Left lung (tissue), 4 donors: ENCODE measurements at regions not wholly inside any gene's neighbourhood (a gene's known extent, or its start where the extent isn't known, plus 50 kb on each side); places are given as distances from the start of the nearest gene placed in this dataset.

ENCODE experiments used
- ATAC-seq: fragments of 200-7000 bp; cut with Tn5 transposase; one replicate; pipeline ENCODE4 v1.9.1; 2020; ENCODE audit warnings: moderate library complexity
- DNase-seq, 4 donors: peaks; one replicate each; pipeline ENCODE4 v3.0.0-alpha.2; 2013 to 2020
- H3K27ac ChIP-seq, 2 donors: fragments of 200-600 bp; sonication (generic) in 1 of 2; one replicate each; pipeline versions ENCODE4 v1.5.0 to v1.8.0; 2020 to 2021
- H3K27me3 ChIP-seq, 2 donors: fragments of 200-600 bp; sonication (generic) in 1 of 2; one replicate each; pipeline versions ENCODE4 v1.5.0 to v1.8.0; 2020 to 2021
- H3K36me3 ChIP-seq, 2 donors: fragments of 200-600 bp; sonication (generic) in 1 of 2; one replicate each; pipeline versions ENCODE4 v1.5.0 to v1.8.0; 2020 to 2021
- H3K4me1 ChIP-seq, 2 donors: fragments of 200-600 bp; one replicate each; pipeline ENCODE4 v1.8.0; 2021
- H3K4me3 ChIP-seq, 2 donors: fragments of 200-600 bp; sonication (generic) in 1 of 2; one replicate each; pipeline versions ENCODE4 v1.5.0 to v1.8.0; 2020 to 2021; ENCODE audit warnings: mild to moderate bottlenecking in 1 of 2
- H3K9me3 ChIP-seq, 2 donors: fragments of 200-600 bp; sonication (generic) in 1 of 2; one replicate each; pipeline versions ENCODE4 v1.5.0 to v1.8.0; 2020 to 2021
- intact Hi-C, 2 donors: fragments of 100-400 bp; cut with DNase I; formaldehyde crosslinking; loops; one replicate each; pipeline versions ENCODE4 v1.11.2 to v1.14.2; 2022
- TF ChIP-seq, protein P1 (sequence below), 2 donors: fragments of 200-600 bp; sonication (generic) in 1 of 2; IDR thresholded peaks; one replicate each; pipeline versions ENCODE4 v1.5.0 to v1.8.0; 2021; ENCODE audit warnings: antibody characterized with exemption in 2 of 2
- donor health status: DM: no; HTN: yes; CAD: no.
- donor health status: DM: no; HTN: no; CAD: no.

- Histone ChIP-seq H3K27ac (no peak overlapping the region), H3K36me3 (no peaks in the 10 kb centered on the region), H3K4me3 (no peak overlapping the region), H3K27me3 (no peaks in the 10 kb centered on the region), H3K9me3 (no peaks in the 10 kb centered on the region), H3K4me1 (peaks cover 0 to 4% of the 10 kb centered on the region in 2 donors)
- TF ChIP-seq, protein P1, sequence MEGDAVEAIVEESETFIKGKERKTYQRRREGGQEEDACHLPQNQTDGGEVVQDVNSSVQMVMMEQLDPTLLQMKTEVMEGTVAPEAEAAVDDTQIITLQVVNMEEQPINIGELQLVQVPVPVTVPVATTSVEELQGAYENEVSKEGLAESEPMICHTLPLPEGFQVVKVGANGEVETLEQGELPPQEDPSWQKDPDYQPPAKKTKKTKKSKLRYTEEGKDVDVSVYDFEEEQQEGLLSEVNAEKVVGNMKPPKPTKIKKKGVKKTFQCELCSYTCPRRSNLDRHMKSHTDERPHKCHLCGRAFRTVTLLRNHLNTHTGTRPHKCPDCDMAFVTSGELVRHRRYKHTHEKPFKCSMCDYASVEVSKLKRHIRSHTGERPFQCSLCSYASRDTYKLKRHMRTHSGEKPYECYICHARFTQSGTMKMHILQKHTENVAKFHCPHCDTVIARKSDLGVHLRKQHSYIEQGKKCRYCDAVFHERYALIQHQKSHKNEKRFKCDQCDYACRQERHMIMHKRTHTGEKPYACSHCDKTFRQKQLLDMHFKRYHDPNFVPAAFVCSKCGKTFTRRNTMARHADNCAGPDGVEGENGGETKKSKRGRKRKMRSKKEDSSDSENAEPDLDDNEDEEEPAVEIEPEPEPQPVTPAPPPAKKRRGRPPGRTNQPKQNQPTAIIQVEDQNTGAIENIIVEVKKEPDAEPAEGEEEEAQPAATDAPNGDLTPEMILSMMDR (IDR thresholded peaks at IDR 0.05), result no peak
- intact Hi-C loops, result no loop called here
- no peak for DNase-seq
- no peak for ATAC-seq
Observed at GRCh38 chr17:72467841-72468653, 347.2 kb downstream of the SOX9 start.

GRCh38 chr17:72468841-72469240 lies 348.0 kb downstream of the SOX9 start:
- H3K4me1 ChIP-seq, result peaks cover 0 to 4% of the 10 kb centered on the region in 2 donors
- no peak for ATAC-seq
- TF ChIP-seq, protein P1 (IDR thresholded peaks at IDR 0.05), result no peak
- intact Hi-C loops, result no loop called here
- no peaks in the 10 kb centered on the region for H3K36me3 ChIP-seq
- no peak overlapping the region for H3K27ac ChIP-seq
- H3K9me3 ChIP-seq, result no peaks in the 10 kb centered on the region
- DNase-seq, result no peak
- H3K4me3 ChIP-seq, result no peak overlapping the region
- no peaks in the 10 kb centered on the region for H3K27me3 ChIP-seq

GRCh38 chr17:72470121-72470705 lies 349.4 kb downstream of the SOX9 start:
- ATAC-seq (no peak), DNase-seq (no peak)
- TF ChIP-seq, protein P1 (IDR thresholded peaks at IDR 0.05), result no peak
- intact Hi-C loops, result no loop called here
- no peaks in the 10 kb centered on the region for H3K27me3 ChIP-seq
- no peak overlapping the region for H3K4me3 ChIP-seq
- no peaks in the 10 kb centered on the region for H3K36me3 ChIP-seq
- H3K27ac ChIP-seq, result no peak overlapping the region
- peaks cover 0 to 4% of the 10 kb centered on the region in 2 donors for H3K4me1 ChIP-seq
- H3K9me3 ChIP-seq, result no peaks in the 10 kb centered on the region

DNA sequence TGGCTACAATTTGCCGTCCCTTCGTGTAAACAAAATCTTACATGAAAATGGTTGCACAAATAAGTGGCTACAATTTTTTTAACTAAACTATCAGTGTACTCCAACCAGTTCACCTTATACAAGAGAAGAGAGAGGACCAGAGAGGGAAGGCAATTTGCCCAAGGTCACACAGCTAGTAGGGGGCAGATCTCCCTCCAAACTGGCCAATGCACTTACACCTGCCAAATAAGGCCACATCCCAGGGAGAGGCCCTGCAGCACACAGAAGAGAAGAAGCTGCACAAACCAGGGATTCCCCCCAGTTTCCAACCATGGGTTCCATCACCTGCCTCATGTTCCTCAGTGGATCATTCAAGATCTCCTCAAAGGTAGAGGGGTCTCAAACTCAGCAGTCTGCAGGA lies 349.9 kb downstream of the SOX9 start:
- TF ChIP-seq, protein P1 (IDR thresholded peaks at IDR 0.05), result no peak
- Histone ChIP-seq H3K4me3 (no peak overlapping the region), H3K9me3 (no peaks in the 10 kb centered on the region), H3K36me3 (no peaks in the 10 kb centered on the region), H3K27ac (no peak overlapping the region), H3K4me1 (peaks cover 0 to 3% of the 10 kb centered on the region in 2 donors), H3K27me3 (no peaks in the 10 kb centered on the region)
- no peak for DNase-seq
- intact Hi-C loops, result no loop called here
- ATAC-seq, result no peak

DNA sequence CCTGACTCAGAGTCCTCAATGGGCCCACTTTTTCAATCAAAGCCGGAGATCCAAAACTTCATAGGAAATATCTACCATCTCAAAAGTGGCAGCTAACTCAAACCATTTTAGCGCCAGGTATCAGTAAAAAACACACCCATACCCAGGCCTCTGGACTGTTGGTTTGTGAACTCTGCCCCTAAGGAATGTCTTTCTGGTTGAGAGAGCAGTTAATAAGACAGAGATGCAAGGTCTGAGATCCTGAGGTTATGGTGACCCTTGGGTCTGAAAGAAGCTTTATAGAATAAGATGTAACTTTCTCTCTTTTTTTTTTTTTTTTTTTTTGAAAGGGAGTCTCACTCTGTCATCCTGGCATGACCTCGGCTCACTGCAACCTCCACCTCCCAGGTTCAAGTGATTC lies 350.5 kb downstream of the SOX9 start:
- Histone ChIP-seq H3K27me3 (peaks cover 0 to 4% of the 10 kb centered on the region in 2 donors), H3K27ac (no peak overlapping the region), H3K4me3 (no peak overlapping the region), H3K9me3 (no peaks in the 10 kb centered on the region), H3K4me1 (no peaks in the 10 kb centered on the region), H3K36me3 (no peaks in the 10 kb centered on the region)
- DNase-seq (no peak), ATAC-seq (no peak)
- TF ChIP-seq, protein P1 (IDR thresholded peaks at IDR 0.05), result no peak
- intact Hi-C loops, result no loop called here
